Upper lobe of left lung (tissue), 4 donors: ENCODE measurements at regions not wholly inside any gene's neighbourhood (a gene's known extent, or its start where the extent isn't known, plus 50 kb on each side); places are given as distances from the start of the nearest gene placed in this dataset.

Experiments
- CTCF ChIP-seq, 6 experiments: fragments of 450-650 bp in 4 of 6; fragments of 200-600 bp in 2 of 6; sonication (generic) in 2 of 6; IDR thresholded peaks; one replicate each; pipeline ENCODE4 v1.5.1; 2016 to 2019; ENCODE audit warnings: antibody characterized with exemption in 6 of 6
- POLR2A ChIP-seq, 4 donors: fragments of 450-650 bp; IDR thresholded peaks; one replicate each; pipeline ENCODE4 v1.5.1; 2016 to 2017; ENCODE audit warnings: antibody characterized with exemption in 4 of 4, mild to moderate bottlenecking in 2 of 4
- POLR2AphosphoS5 ChIP-seq, 2 donors: sonication (generic); formaldehyde crosslinking; IDR thresholded peaks; one replicate each; pipeline ENCODE4 v1.5.1; 2017; ENCODE audit warnings: antibody characterized with exemption in 2 of 2

- TF ChIP-seq CTCF (IDR thresholded peaks at IDR 0.05) = no peak
- no peak for TF ChIP-seq POLR2A (IDR thresholded peaks at IDR 0.05)
- TF ChIP-seq POLR2AphosphoS5 (IDR thresholded peaks at IDR 0.05) = no peak
These were observed 588.5 kb downstream of the TNS3 start for GRCh38 chr7:46993396-46993795.
